ENCODE measurements at regions not wholly inside any gene's neighbourhood (a gene's known extent, or its start where the extent isn't known, plus 50 kb on each side); places are given as distances from the start of the nearest gene placed in this dataset.

DNA sequence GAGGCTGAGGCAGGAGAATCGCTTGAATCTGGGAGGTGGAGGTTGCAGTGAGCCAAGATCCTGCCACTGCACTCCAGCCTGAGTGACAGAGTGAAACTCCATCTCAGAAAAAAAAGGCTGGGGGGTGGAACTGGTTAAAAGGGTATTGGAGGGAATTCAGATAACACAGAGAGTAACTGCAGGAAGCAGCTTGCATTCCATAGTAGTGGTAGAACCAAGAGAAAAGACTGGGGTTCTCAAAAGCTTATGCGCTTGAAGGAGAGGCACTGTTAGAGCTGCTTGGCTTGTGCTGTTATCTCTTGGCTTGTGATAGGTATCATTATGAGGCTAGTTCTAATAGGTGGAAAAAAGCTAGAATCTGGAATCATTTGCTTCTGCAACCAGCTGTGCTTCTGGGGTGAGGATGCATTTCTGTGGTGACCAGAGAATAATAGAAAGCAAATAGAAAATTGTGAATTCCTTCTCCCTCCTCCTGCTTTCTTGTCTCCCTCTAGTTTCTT is 91.2 kb upstream of the ELOVL6 start:
- DNase-seq (ENCODE audit: low read depth): no peak

- peak; percentile 87 for DNase-seq (ENCODE audit: low read depth)
These were observed 88.7 kb upstream of the ELOVL6 start for GRCh38 chr4:110287130-110287529.

- DNase-seq (ENCODE audit: low read depth): peak; percentile 48
These were observed 79.7 kb upstream of the ELOVL6 start for GRCh38 chr4:110278127-110278526.

DNA sequence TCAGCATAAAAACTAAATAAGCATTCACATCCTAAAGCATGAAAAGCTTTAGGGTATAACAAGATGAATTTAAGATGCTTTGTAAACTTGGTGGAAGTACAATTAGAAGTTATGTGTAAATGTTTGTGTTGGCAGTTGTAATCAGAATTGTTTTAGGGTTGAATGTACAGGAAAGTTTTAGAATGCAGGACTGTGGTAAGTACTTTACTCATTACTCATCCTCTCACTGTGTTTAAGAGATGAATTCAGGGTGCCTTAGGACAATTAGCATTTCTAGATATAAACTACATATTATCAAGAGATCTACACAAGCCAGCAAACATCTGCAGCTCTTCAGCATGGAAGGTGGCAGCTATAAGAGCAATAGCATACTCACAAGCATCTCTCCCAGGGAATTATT is 77.5 kb upstream of the ELOVL6 start:
- peak; percentile 22 for DNase-seq (ENCODE audit: low read depth)

GRCh38 chr4:110271986-110272385 is 73.6 kb upstream of the ELOVL6 start:
- DNase-seq (ENCODE audit: low read depth): no peak

DNA sequence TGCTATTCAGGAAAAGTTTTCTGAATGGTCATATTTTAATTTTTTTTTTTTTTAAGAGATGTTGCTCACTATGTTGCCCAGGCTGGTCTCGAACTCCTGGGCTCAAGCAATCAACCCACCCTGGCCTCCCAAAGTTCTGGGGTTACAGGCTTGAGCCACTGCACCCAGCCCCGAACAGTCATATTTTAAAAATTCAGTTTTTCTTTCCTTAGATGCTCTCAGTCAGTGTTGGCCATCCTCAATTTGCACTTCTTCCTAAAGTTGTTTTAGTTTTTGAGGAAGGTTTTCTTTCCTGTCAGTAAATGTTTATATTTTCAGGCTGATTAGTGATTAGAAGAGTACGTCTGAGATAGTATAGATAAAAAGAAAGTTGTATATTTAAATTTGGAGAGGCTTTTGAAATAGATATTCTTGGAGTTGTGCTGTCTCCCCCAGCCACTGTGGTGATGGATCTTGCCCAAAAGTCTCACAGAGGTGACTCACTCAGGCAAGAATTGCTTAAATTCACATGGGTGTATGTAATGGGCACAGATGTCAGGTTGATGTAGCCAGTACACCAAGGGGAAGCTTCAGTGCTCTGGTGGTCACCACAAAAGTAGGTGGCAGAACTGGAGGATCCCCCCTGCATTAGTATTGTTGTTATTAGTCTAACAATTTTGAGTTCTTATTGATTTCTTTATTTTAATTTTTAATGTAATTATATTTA is 72.2 kb upstream of the ELOVL6 start:
- DNase-seq (ENCODE audit: low read depth): peak; percentile 80

- DNase-seq (ENCODE audit: low read depth): no peak
These were observed 70.4 kb upstream of the ELOVL6 start for GRCh38 chr4:110268790-110269189.

DNA sequence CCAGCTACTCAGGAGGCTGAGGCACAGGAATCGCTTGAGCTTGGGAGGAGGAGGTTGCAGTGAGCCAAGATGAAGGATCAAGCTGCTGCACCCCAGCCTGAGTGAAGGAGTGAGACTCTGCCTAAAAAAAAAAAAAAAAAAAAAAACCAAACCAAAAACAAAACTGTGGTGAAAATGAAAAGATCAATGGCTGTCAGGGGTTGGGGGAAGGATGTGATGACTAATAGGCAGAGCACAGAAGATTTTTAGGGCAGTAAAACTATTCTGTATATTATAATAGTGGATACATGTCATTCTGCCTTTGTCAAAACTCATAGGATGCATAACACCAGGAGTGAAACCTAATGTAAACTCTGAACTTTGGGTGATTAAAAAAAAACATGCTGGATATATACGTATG is 69.9 kb upstream of the ELOVL6 start:
- DNase-seq (ENCODE audit: low read depth): no peak

DNA sequence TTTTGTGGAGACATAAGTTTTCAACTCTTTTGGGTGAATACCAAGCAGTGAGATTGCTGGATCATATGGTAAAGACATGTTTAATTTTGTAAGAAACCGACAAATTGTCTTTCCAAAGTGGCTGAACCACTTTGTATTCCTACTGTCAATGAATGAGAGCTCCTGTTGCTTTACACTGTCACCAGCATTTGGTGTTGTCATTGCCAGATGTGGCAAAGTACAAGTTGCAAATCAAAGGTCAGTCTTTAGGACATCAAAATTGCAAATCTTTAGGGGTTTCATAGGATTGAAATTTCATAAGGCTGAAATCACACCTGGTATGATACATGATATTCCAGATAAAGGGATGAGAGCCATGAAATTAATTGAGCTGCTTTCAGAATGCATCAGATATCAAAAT is 67.7 kb upstream of the ELOVL6 start:
- DNase-seq (ENCODE audit: low read depth): no peak

DNA sequence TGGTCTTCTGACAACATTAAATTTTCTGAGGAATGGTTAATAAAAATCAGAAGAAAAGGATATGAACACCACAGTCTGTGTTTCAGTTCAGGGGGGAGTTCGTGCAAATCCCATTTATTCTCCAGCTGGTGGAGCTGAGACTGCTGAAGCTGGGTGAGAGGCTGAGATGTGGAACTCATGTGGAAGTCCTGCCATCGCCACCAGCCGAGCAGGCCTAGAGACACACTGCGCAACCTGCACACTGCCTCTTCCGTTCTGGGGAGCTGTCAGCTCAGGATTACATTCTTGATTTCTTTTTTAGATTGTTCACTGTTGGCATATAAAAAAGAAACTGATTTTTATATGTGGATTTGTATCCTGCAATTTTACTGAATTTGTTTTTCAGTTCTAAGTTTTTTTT is 66.6 kb upstream of the ELOVL6 start:
- no peak for DNase-seq (ENCODE audit: low read depth)

- DNase-seq (ENCODE audit: low read depth): no peak
These were observed 61.9 kb upstream of the ELOVL6 start for GRCh38 chr4:110260299-110260698.

- DNase-seq (ENCODE audit: low read depth): no peak
These were observed 51.6 kb upstream of the ELOVL6 start for GRCh38 chr4:110250023-110250387.

DNA sequence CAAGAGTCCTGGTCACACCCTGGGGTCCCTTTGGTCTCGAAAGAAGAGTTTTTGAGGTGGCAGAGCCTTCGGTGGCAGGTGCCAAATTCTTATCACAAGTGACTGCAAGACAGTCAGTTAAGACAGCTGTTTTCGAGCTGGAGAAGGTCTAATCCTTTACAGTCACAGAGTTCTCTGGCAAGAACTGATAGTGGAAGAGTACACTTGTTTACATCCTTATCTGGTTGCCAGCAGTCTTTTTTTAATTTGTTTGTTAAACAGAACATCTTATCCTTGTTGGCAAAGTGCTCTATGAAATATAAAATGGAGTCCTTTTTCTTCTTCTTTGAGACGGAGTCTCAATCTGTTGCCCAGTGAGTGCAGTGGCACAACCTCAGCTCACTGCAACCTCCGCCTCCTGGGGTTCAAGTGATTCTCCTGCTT is 50.4 kb upstream of the ELOVL6 start:
- no peak for DNase-seq (ENCODE audit: low read depth)
